OCI-LY7 (cell line): ENCODE measurements at regions not wholly inside any gene's neighbourhood (a gene's known extent, or its start where the extent isn't known, plus 50 kb on each side); places are given as distances from the start of the nearest gene placed in this dataset.

ENCODE experiments used
- EZH2phosphoT487 ChIP-seq: fragments of 200-600 bp; sonication (generic); IDR thresholded peaks from 2 replicates; pipeline ENCODE4 v1.6.1; 2018; ENCODE audit warnings: low read depth, borderline replicate concordance, mild to moderate bottlenecking, mixed run types, antibody characterized with exemption, low read length, moderate library complexity, mixed read lengths
- TF ChIP-seq, protein P1 (sequence below): fragments of 200-600 bp; sonication (generic); conservative IDR thresholded peaks from 2 replicates; pipeline ENCODE4 v1.5.1; 2014; ENCODE audit warnings: mild to moderate bottlenecking, antibody characterized with exemption, low read length, moderate library complexity, mixed read lengths

DNA sequence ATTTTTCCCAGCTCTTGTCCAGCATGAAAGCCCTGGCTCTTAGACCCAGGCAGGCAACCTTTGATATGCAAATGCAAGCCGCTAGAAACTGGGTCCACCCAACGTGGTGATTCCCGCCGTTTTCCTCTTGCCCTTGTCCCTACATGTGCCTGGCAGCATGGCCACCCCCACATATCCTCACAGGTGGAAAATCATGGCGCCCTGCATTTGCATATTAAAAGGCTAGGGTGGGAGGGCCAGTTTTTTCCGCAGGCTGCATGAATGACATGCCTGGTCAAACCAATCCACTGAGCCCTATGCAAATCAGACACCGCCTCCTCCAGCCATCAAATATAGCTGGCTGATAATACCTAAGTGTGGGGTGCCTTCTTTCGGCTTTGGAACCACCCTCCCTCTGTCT lies 1091.8 kb upstream of the NXPH2 start:
- TF ChIP-seq EZH2phosphoT487: no peak
- TF ChIP-seq, protein P1, sequence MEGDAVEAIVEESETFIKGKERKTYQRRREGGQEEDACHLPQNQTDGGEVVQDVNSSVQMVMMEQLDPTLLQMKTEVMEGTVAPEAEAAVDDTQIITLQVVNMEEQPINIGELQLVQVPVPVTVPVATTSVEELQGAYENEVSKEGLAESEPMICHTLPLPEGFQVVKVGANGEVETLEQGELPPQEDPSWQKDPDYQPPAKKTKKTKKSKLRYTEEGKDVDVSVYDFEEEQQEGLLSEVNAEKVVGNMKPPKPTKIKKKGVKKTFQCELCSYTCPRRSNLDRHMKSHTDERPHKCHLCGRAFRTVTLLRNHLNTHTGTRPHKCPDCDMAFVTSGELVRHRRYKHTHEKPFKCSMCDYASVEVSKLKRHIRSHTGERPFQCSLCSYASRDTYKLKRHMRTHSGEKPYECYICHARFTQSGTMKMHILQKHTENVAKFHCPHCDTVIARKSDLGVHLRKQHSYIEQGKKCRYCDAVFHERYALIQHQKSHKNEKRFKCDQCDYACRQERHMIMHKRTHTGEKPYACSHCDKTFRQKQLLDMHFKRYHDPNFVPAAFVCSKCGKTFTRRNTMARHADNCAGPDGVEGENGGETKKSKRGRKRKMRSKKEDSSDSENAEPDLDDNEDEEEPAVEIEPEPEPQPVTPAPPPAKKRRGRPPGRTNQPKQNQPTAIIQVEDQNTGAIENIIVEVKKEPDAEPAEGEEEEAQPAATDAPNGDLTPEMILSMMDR: no peak
